ENCODE measurements at regions not wholly inside any gene's neighbourhood (a gene's known extent, or its start where the extent isn't known, plus 50 kb on each side); places are given as distances from the start of the nearest gene placed in this dataset.

DNA sequence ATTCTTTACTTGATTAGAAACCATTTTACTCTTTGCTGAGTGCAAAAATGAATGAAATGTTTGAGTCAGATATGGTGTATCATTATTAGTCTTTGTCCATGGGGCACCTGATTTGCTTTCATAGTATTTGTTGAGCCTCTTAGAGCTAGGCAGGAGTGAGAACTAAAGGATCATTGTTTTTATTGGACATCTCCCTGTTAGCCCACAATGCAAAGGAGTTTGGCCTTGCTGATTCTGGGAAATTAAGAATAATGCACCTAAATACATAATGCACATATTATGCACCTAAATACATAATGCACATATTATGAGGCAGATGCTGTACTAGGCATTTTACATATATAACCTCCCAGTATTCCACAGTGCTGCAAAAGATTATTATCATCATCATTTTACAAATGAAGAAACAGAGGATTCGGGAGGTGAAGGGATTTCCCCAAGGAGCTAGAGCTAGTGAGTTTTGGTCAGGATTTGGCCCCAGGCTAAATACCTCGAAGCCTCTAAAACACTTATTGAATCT lies 113.0 kb upstream of the LIFR start:
- Histone ChIP-seq H3K79me1 (ENCODE audit: low read depth, low read length) (no peaks in the 10 kb centered on the region), H2BK20ac (ENCODE audit: low read length) (no peak overlapping the region), H3K4me1 (replicated peaks in 1 of 4; ENCODE audit: control insufficient read depth in 3 of 4, insufficient read depth in 4 of 4, low read length in 3 of 4) (no peaks in the 10 kb centered on the region), H3K27me3 (replicated peaks in 1 of 4; ENCODE audit: control insufficient read depth in 3 of 4, extremely low read depth in 1 of 4, insufficient read depth in 3 of 4, low read length in 3 of 4) (no peaks in the 10 kb centered on the region), H3K14ac (ENCODE audit: insufficient read length) (no peak overlapping the region), H3K4me2 (ENCODE audit: insufficient read depth in 1 of 2, low read depth in 2 of 2, low read length in 2 of 2) (no peak overlapping the region), H3K36me3 (ENCODE audit: control insufficient read depth in 2 of 4, insufficient read depth in 4 of 4, low read length in 3 of 4) (no peaks in the 10 kb centered on the region), H3K27ac (ENCODE audit: low read depth, low read length) (no peak overlapping the region), H3K23me2 (ENCODE audit: low read depth, low read length) (no peaks in the 10 kb centered on the region), H3K9ac (replicated peaks in 1 of 4; ENCODE audit: extremely low read depth in 1 of 4, low read depth in 3 of 4, low read length in 3 of 4) (no peak overlapping the region), H3K56ac (replicated peaks; ENCODE audit: insufficient read length, low read depth, low read length) (no peak overlapping the region), H2BK120ac (replicated peaks; ENCODE audit: low read depth, low read length) (no peak overlapping the region), H2BK5ac (ENCODE audit: low read depth, low read length) (no peak overlapping the region), H3K4ac (replicated peaks; ENCODE audit: insufficient read length, low read depth, low read length) (no peak overlapping the region), H4K5ac (ENCODE audit: insufficient read length, low read depth, low read length) (no peak overlapping the region), H3K9me3 (ENCODE audit: insufficient read depth in 2 of 2, low read depth in 1 of 2, low read length in 1 of 2) (no peaks in the 10 kb centered on the region), H3K18ac (ENCODE audit: extremely low read depth, low read length) (no peak overlapping the region), H4K8ac (ENCODE audit: extremely low read depth, insufficient read depth, low read length) (no peak overlapping the region), H2BK15ac (ENCODE audit: low read length) (no peak overlapping the region), H3K4me3 (ENCODE audit: extremely low read depth in 1 of 4, insufficient read depth in 2 of 4, low read depth in 3 of 4, low read length in 4 of 4) (no peak overlapping the region), H3K23ac (ENCODE audit: insufficient read length) (no peak overlapping the region), H3K79me2 (ENCODE audit: control insufficient read depth in 1 of 2, insufficient read depth in 2 of 2, low read length in 2 of 2) (no peaks in the 10 kb centered on the region), H4K91ac (replicated peaks; ENCODE audit: insufficient read length, low read length) (no peak overlapping the region), H2AFZ (ENCODE audit: low read length) (no peak overlapping the region), H2BK12ac (ENCODE audit: low read depth, low read length) (no peak overlapping the region), H2AK5ac (ENCODE audit: low read depth, low read length) (no peak overlapping the region), H4K20me1 (replicated peaks in 1 of 2; ENCODE audit: control insufficient read depth in 1 of 2, insufficient read depth in 2 of 2, low read length in 2 of 2) (no peaks in the 10 kb centered on the region)
- POLR2A ChIA-PET (ENCODE audit: partially characterized antibody), result no interaction called here
- CTCF ChIA-PET (ENCODE audit: partially characterized antibody), result interaction anchor here (0.5 to 3.0 kb wide), 13 partner anchors 13 to 255 kb away, joined by 3 to 19 read pairs (median 4); no protein-coding TSS in a partner anchor
- TF ChIP-seq EGR1 (IDR thresholded peaks at IDR 0.05; ENCODE audit: borderline replicate concordance, low read depth, low read length), result no peak
- no peak for TF ChIP-seq POLR2A (IDR thresholded peaks at IDR 0.05; ENCODE audit: control extremely low read depth in 1 of 2, low read depth in 2 of 2, low read length in 2 of 2)
- no peak for TF ChIP-seq SP4 (IDR thresholded peaks at IDR 0.05; ENCODE audit: low read length)
- no peak for TF ChIP-seq TCF12 (IDR thresholded peaks at IDR 0.05; ENCODE audit: low read depth, low read length)
- TF ChIP-seq, protein P1, sequence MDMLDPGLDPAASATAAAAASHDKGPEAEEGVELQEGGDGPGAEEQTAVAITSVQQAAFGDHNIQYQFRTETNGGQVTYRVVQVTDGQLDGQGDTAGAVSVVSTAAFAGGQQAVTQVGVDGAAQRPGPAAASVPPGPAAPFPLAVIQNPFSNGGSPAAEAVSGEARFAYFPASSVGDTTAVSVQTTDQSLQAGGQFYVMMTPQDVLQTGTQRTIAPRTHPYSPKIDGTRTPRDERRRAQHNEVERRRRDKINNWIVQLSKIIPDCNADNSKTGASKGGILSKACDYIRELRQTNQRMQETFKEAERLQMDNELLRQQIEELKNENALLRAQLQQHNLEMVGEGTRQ (IDR thresholded peaks at IDR 0.05; ENCODE audit: low read length), result no peak
- TF ChIP-seq SUZ12 (IDR thresholded peaks at IDR 0.05; ENCODE audit: low read length), result no peak
- TF ChIP-seq TBP (IDR thresholded peaks at IDR 0.05; ENCODE audit: low read depth, low read length), result no peak
- no peak for TF ChIP-seq CEBPB (IDR thresholded peaks at IDR 0.05; ENCODE audit: low read depth, low read length)
- no peak for TF ChIP-seq ASH2L (IDR thresholded peaks at IDR 0.05; ENCODE audit: low read length)
- no peak for FAIRE-seq
- DNase-seq (ENCODE audit: low read depth in 1 of 2, low spot score in 2 of 2), result no peak
- WGBS, 2 experiments (ENCODE audit: extremely low coverage in 1 of 2, insufficient coverage in 1 of 2, insufficient read length in 1 of 2, insufficient replicate concordance in 2 of 2, low coverage in 1 of 2, low lambda C conversion rate in 2 of 2, missing lambda C conversion rate in 1 of 2), result 86% methylated on average over 2 of the region's 2 CpGs; no CpG with 5 or more reads in 1 of the 2 experiments

All from H1 (cell line).